HL-60 (cell line): ENCODE measurements at regions not wholly inside any gene's neighbourhood (a gene's known extent, or its start where the extent isn't known, plus 50 kb on each side); places are given as distances from the start of the nearest gene placed in this dataset.

Experiments used
- CTCF ChIP-seq: IDR thresholded peaks from one replicate; pipeline ENCODE4 v1.5.1; 2011; ENCODE audit warnings: low read length, control low read depth, inconsistent platforms; ENCODE audit not compliant: insufficient read depth
- GABPA ChIP-seq: IDR thresholded peaks from 2 replicates; pipeline ENCODE4 v1.6.1; 2012; ENCODE audit warnings: low read depth
- POLR2AphosphoS5 ChIP-seq: IDR thresholded peaks from 2 replicates; pipeline ENCODE4 v1.6.1; 2012; ENCODE audit warnings: low read depth
- REST ChIP-seq: IDR thresholded peaks from 2 replicates; pipeline ENCODE4 v1.6.1; 2012; ENCODE audit warnings: low read depth; ENCODE audit not compliant: insufficient replicate concordance

- no peak for TF ChIP-seq CTCF
- no peak for TF ChIP-seq REST
- no peak for TF ChIP-seq POLR2AphosphoS5
- TF ChIP-seq GABPA: no peak
These were observed 63.6 kb downstream of the TMEM30B start for GRCh38 chr14:61217516-61217915.
